Stimulated activated CD8-positive, alpha-beta memory T cell treated with anti-CD3 and anti-CD28 coated beads, Interleukin-15, amount 100 ng/mL, for 48 hours (primary cell): ENCODE measurements at regions not wholly inside any gene's neighbourhood (a gene's known extent, or its start where the extent isn't known, plus 50 kb on each side); places are given as distances from the start of the nearest gene placed in this dataset.
"Not testable (repeated sequence)": the region's sequence is repeated elsewhere in the genome, so short reads cannot be mapped to it uniquely, and the experiment has no call there.

Source experiments
- DNase-seq, 2 donors: peaks; one replicate each; pipeline ENCODE4 v3.0.0-alpha.2; 2020; ENCODE audit warnings: low read depth in 2 of 2

GRCh38 chr6:81624453-81624852, 128.0 kb downstream of the TENT5A start:
- no peak for DNase-seq

DNA sequence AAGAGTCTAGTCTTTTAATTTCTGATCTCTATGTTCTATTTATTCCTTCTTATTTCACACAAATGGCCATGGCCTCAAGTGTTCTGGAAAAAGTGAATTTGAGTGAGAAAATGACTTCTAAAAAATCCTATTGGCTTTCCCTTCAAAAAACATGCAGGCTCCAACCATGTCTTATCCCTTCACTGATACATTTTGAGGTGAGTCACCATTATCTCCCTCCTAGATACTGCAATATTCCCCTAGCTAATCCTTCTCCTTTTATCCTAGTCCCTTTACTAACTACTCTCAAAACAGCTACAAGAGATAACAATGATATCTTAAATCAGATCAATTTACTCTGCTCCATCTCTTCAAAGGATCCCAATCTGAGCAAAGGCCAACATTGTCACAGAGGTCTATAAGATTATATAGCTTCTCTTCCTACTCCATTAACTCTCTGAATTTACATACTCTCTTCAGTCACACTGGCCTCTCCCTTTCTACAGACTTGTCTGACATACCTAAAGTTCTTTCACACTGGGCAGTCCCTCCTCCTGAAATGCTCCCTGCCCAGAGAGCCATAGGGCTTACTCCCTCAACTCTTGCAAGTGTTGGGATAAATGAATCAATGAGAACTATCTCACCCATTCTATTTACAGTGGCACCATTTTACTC, 129.2 kb downstream of the TENT5A start:
- no peak for DNase-seq

DNA sequence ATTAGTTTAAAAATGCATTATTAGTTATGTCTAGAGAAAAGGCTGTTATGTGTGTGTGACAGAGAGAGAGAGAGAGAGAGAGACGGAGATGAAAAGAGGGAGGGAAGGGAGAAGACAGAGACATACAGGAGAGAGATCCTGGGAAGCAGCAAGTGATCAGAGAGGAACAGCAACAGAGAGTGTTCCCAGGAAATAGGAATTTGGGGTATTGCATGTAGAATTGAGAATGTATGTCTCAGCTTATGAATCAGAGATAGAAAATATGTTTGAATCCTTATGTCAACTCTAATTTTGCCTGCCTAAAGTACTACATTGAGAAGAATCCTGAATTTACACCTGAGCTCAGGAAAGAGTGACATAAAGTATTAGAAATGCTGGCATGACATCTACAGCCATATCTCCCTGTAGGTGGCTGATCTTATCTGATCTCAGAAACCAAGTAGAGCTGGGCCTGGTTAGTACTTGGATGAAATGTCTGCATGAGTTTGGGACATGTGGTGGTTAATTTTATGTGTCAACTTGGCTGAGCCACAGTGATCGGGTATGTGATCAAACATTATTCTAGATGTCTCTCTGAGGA, 130.6 kb downstream of the TENT5A start:
- no peak for DNase-seq

- no peak for DNase-seq
These were observed 138.2 kb downstream of the TENT5A start for GRCh38 chr6:81614292-81614691.

- DNase-seq = no peak
These were observed 138.9 kb downstream of the TENT5A start for GRCh38 chr6:81613606-81614005.

DNA sequence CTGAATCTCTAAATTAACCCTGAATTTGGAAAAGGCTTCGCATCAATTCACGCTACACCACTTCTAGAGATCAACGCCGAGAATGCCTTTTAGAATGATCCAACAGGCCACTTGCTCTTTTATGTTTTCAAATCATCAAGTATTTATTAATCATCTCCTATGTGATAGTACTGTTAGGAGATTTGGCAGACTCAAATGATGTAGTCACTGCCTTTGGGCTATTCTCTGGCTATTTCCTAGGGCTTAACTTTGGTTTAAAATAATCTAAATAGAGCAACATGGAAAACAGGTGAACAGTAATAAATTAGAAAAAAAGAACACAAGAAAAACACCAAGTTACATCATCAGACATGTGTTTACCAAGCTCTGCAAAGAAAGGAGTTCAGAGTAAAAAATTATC, 140.3 kb downstream of the TENT5A start:
- no peak for DNase-seq

- no peak for DNase-seq
These were observed 142.7 kb downstream of the TENT5A start for GRCh38 chr6:81609736-81610135.

- no peak for DNase-seq
These were observed 143.7 kb downstream of the TENT5A start for GRCh38 chr6:81608776-81609175.

DNA sequence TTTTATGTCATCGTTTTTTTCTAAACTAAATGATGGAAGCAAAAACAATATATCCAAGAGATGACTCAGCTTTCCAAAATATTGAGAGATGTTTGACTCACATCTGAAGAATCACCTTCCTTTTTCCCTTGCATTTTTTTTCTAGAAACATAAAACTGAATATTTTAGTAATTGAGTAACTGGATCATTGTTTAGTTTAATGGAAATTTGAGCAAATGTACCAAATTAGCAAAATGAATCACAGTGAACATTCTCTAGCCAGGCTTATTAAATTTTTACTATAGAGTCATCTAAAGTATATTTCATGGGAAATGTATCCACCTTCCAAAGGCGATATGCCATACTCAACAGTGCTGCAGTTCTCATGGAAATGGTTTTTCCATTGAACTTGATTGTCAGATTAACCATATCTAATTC, 145.5 kb downstream of the TENT5A start:
- no peak for DNase-seq

DNA sequence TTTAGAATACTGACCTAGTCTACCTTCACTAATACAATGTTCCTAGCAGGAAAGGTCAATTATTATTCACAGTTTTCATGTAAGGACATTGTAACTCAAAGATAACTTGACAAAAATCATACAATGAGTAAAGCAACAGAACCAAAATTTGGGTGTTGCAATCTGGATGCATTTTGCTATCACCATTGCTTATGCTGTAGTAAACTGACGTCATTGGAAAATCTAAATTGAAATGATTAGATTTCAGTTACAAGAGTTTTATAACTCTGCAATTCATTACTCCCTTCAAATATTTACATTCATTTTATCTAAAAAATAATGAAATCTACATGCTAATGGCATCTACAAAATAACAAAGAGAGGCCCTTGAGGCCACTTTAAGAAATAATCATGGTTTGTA, 147.0 kb downstream of the TENT5A start:
- no peak for DNase-seq

DNA sequence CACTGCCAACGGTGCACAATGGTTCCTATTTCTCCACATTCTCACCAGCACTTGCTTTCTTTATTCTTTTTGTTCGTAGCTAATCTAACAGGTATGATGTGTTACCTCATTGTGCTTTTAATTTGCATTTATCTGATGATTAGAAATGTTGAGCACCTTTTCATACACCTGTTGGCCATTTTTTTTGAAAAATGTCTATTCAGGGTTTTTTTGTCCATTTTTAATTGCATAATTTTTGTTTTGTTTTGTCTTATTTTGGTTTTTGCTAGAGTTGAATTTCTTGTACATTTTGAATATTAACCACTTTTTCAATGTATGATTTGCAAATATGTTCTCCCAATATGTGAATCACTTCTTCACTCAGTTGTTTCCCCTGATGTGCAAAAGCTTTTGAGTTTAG, 150.6 kb downstream of the TENT5A start:
- no peak for DNase-seq

- not testable (repeated sequence) for DNase-seq
These were observed 152.0 kb downstream of the TENT5A start for GRCh38 chr6:81600488-81600887.

DNA sequence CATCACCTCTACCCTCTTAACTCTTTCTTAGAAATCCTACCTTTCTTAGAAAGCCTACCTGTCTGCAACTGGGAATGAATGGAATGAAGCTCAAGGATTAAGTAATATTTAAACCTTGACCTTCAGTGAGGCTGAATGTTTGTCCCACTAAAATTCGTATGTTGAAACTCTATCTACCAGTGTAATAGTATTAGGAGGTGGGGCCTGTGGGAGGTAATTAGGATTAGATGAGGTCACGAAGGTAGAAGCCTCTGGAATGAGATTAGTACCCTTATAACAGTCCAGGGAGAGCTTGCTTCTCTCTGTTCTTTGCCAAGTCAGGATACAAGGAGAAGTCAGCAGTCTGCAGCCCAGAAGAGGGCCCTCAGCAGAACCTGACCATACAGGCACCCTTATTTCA, 158.0 kb downstream of the TENT5A start:
- DNase-seq = no peak

DNA sequence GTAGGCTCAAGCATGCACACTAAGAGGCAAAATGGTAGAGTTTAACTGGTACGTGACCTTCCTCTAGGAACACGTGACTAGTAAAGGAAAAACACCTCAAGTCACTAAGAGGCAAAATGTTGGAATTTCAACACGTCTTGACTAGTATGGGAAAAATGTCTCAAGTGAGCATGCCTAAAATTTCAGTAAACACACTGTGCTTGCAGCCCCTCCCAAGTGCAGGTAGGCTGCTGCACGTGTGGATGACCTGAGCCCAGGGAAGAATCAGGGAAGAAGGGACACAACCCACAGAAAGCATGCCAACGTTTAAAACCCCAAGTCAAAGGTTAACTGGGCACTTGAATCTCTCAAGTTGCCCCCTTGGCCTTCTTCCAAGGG, 162.2 kb downstream of the TENT5A start:
- DNase-seq = no peak

- DNase-seq = no peak
These were observed 162.8 kb downstream of the TENT5A start for GRCh38 chr6:81589465-81590313.

DNA sequence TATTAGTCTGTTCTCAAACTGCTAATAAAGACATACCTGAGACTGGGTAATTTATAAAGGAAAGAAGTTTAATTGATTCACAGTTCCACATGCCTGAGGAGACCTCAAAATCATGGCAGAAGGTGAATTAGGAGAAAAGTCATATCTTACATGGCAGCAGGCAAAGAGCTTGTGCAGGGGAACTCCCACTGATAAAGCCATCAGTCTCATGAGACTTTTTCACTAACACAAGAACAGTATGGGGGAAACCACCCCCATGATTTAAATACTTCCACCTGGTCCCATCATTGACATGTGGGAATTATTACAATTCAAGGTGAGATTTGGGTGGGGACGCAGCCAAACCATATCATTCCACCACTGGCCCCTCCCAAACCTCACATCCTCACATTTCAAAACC, 166.8 kb downstream of the TENT5A start:
- not testable (repeated sequence) for DNase-seq

DNA sequence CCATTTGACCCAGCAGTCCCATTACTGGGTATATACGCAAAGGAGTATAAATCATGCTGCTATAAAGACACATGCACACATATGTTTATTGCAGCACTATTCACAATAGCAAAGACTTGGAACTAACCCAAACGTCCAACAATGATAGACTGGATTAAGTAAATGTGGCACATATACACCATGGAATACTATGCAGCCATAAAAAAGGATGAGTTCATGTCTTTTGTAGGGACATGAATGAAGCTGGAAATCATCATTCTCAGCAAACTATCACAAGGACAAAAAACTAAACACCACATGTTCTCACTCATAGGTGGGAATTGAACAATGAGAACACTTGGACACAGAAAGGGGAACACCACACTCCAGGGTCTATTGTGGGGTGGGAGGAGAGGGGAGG, 168.3 kb downstream of the TENT5A start:
- DNase-seq = not testable (repeated sequence)

DNA sequence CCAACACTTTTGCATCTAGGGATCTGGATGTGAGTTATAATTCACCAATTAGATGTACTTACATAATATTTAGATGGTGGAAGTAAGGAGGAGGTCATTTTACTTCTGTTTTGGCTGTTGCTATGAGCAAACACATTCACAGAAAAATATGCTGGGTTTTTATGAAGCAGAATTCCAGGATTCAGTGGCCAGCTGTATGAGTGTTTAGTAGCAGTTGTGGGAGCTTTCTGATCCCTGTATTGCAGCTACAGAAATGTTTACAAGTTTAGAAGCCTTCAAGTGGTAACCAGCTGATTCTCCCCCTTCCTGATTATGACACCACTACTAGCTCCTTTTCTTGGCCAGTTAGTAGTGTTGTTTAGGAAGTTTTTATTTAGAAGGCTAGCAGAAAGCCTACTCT, 177.0 kb downstream of the TENT5A start:
- DNase-seq = no peak

DNA sequence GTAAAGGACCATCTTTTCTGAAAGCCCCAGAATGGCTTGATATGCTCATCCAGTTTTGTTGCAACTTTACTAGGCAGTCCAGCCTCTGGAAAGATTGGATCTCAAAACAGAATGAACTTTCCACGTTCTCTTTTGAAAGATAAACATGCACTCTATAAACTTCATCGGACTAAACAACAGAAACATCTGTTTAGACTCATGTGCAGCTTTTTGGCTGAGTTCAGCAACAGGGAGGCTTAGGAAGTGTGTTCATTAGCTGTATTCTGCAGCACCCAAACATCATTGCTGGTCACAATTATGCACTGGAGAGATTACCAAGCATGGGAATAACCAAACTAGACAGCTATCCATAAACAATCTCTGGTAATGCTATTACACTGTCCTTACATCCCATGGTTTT, 180.5 kb downstream of the TENT5A start:
- DNase-seq = no peak

DNA sequence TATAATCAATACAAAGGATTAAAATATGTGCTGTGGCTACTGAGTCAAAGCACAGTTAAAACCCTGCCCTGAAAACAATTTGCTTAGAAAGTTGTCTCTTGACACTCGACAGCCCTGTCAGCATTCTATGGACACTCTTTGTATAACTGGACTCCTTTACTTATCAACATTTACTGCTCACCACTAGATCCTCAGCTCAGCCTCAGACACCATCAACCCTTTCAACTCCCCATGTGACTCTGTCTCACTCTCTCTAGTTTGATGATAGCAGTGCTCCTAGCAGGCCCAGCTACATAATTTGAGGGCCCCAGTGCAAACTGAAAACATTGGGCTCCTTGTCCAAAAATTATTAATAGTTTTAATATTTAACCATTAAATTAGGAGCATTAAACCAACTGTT, 181.8 kb downstream of the TENT5A start:
- DNase-seq = no peak

DNA sequence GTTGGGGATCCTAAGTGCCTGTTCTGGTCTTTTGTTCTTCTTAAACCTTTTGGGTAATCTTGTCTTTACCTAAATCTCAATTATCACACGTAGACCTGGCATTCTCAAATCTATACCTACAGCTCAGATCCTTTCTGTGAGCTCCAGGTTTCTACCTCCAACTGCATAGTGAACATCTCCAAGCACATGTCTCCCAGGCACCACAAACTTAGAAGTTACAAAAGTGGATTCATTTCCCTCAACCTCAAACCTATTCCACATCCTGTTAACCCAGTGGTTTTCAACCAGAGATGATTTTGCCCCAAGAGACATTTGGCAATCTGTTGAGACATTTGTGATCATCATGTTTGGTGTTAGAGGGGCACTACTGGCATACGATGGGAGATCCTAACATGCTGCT, 183.5 kb downstream of the TENT5A start:
- no peak for DNase-seq

DNA sequence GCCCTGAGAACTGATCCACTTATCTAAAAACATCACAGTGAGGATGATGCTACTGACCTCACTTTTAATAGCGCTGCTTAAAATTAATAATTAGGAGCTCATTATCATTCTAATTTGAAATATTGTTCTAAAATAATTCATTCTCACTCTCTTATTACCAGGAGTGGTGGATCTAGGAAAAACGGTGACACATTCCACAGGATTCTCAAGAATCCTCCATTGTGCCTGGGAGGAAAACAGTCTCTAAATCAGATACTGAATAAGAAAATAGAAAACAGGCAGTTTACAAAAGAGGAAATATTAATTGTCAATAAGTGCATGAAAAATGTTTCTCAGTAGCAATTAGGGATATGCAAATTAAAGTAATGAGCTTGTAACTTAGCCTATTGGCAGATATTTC, 187.4 kb downstream of the TENT5A start:
- no peak for DNase-seq

GRCh38 chr6:81564470-81565068, 187.9 kb downstream of the TENT5A start:
- DNase-seq = no peak
